Neural cell (in vitro differentiated cells): ENCODE measurements at regions not wholly inside any gene's neighbourhood (a gene's known extent, or its start where the extent isn't known, plus 50 kb on each side); places are given as distances from the start of the nearest gene placed in this dataset.

ENCODE experiments used
- H2AFZ ChIP-seq: fragments of 200-600, 300-800 bp; sonication (generic), shearing (Covaris generic); 2 replicates; pipeline ENCODE4 v1.6.0; 2014; ENCODE audit warnings: low read depth, mild to moderate bottlenecking, antibody characterized with exemption, low read length, moderate library complexity
- H3F3A ChIP-seq: fragments of 200-600 bp; shearing (Covaris generic); 2 replicates; pipeline ENCODE4 v1.6.1; 2016; ENCODE audit warnings: mild to moderate bottlenecking, moderate library complexity, mixed read lengths, antibody characterized with exemption, low read length; ENCODE audit not compliant: insufficient read depth, poor library complexity, severe bottlenecking
- H3K27ac ChIP-seq: fragments of 200-600, 300-800 bp; sonication (generic), shearing (Covaris generic); 2 replicates; pipeline ENCODE4 v1.5.1; 2014; ENCODE audit warnings: mild to moderate bottlenecking, low read length, moderate library complexity
- H3K27me3 ChIP-seq: fragments of 300-800, 200-600 bp; sonication (generic), shearing (Covaris generic); 2 replicates; pipeline ENCODE4 v1.6.0; 2014; ENCODE audit warnings: mild to moderate bottlenecking, low read depth, low read length, moderate library complexity; ENCODE audit not compliant: insufficient read depth
- H3K36me3 ChIP-seq: fragments of 300-800, 200-600 bp; sonication (generic), shearing (Covaris generic); 2 replicates; pipeline ENCODE4 v1.5.1; 2014; ENCODE audit warnings: mild to moderate bottlenecking, antibody characterized with exemption, low read length, moderate library complexity; ENCODE audit not compliant: insufficient read depth
- H3K4me2 ChIP-seq: fragments of 300-800, 200-600 bp; sonication (generic), shearing (Covaris generic); 2 replicates; pipeline ENCODE4 v1.6.0; 2014; ENCODE audit warnings: mild to moderate bottlenecking, low read length
- H3K4me3 ChIP-seq: fragments of 300-800, 200-600 bp; sonication (generic), shearing (Covaris generic); 2 replicates; pipeline ENCODE4 v1.5.1; 2014; ENCODE audit warnings: mild to moderate bottlenecking, low read length, moderate library complexity
- H3K79me2 ChIP-seq: fragments of 200-600 bp; shearing (Covaris generic); replicated peaks from 2 replicates; pipeline ENCODE4 v1.6.0; 2014; ENCODE audit warnings: mild to moderate bottlenecking, low read length, moderate library complexity; ENCODE audit not compliant: insufficient read depth
- H3K9ac ChIP-seq: fragments of 300-800, 200-600 bp; sonication (generic), shearing (Covaris generic); 2 replicates; pipeline ENCODE4 v1.6.1; 2016; ENCODE audit warnings: mild to moderate bottlenecking, low read length, mixed read lengths
- H3K9me2 ChIP-seq: fragments of 200-600 bp; shearing (Covaris generic); 2 replicates; pipeline ENCODE4 v1.6.1; 2016; ENCODE audit warnings: mild to moderate bottlenecking, low read length, mixed read lengths; ENCODE audit not compliant: insufficient read depth
- H3K9me3 ChIP-seq: fragments of 200-600, 300-800 bp; sonication (generic), shearing (Covaris generic); 2 replicates; pipeline ENCODE4 v1.6.1; 2016; ENCODE audit warnings: mild to moderate bottlenecking, mixed run types, low read length, moderate library complexity, mixed read lengths
- H4K20me1 ChIP-seq: fragments of 200-600 bp; shearing (Covaris generic); 2 replicates; pipeline ENCODE4 v1.6.1; 2016; ENCODE audit warnings: mild to moderate bottlenecking, mixed run types; ENCODE audit not compliant: insufficient read depth
- CTCF ChIP-seq: fragments of 450-650 bp; IDR thresholded peaks from 2 replicates; pipeline ENCODE4 v1.5.1; 2014; ENCODE audit warnings: antibody characterized with exemption, mild to moderate bottlenecking, moderate library complexity; ENCODE audit not compliant: poor library complexity, severe bottlenecking
- EP300 ChIP-seq: fragments of 450-650 bp; conservative IDR thresholded peaks from 2 replicates; pipeline ENCODE4 v1.6.1; 2014; ENCODE audit warnings: antibody characterized with exemption, mild to moderate bottlenecking, moderate library complexity; ENCODE audit not compliant: poor library complexity, severe bottlenecking
- EZH2 ChIP-seq: fragments of 200-600, 300-800 bp; shearing (Covaris generic), sonication (generic); IDR thresholded peaks from 2 replicates; pipeline ENCODE4 v1.6.1; 2014; ENCODE audit warnings: antibody characterized with exemption, low read length, borderline replicate concordance, mild to moderate bottlenecking; ENCODE audit not compliant: insufficient read depth, poor library complexity, severe bottlenecking
- MXI1 ChIP-seq: fragments of 450-650 bp; conservative IDR thresholded peaks from 2 replicates; pipeline ENCODE4 v1.6.1; 2014; ENCODE audit warnings: antibody characterized with exemption, mild to moderate bottlenecking; ENCODE audit not compliant: poor library complexity, severe bottlenecking
- POLR2AphosphoS5 ChIP-seq: IDR thresholded peaks from 2 replicates; pipeline ENCODE4 v1.6.1; 2012
- RAD21 ChIP-seq: fragments of 450-650 bp; conservative IDR thresholded peaks from 2 replicates; pipeline ENCODE4 v1.6.1; 2014; ENCODE audit warnings: antibody characterized with exemption, mild to moderate bottlenecking, moderate library complexity
- REST ChIP-seq: IDR thresholded peaks from 2 replicates; pipeline ENCODE4 v1.6.1; 2012; ENCODE audit warnings: borderline replicate concordance
- SMC3 ChIP-seq: fragments of 450-650 bp; conservative IDR thresholded peaks from 2 replicates; pipeline ENCODE4 v1.6.1; 2014; ENCODE audit warnings: antibody characterized with exemption, mild to moderate bottlenecking, moderate library complexity; ENCODE audit not compliant: poor library complexity
- TAF1 ChIP-seq: IDR thresholded peaks from 2 replicates; pipeline ENCODE4 v1.6.1; 2012; ENCODE audit warnings: low read depth

- Histone ChIP-seq H3K27me3 (no peaks in the 10 kb centered on the region), H2AFZ (no peak overlapping the region), H3K79me2 (no peaks in the 10 kb centered on the region), H3F3A (no peaks in the 10 kb centered on the region), H3K4me3 (no peak overlapping the region), H3K9me2 (no peaks in the 10 kb centered on the region), H3K27ac (no peak overlapping the region), H3K9me3 (no peaks in the 10 kb centered on the region), H3K36me3 (no peaks in the 10 kb centered on the region), H3K4me2 (no peak overlapping the region), H3K9ac (no peak overlapping the region), H4K20me1 (no peaks in the 10 kb centered on the region)
- no peak for TF ChIP-seq RAD21
- no peak for TF ChIP-seq TAF1
- no peak for TF ChIP-seq SMC3
- TF ChIP-seq CTCF: no peak
- TF ChIP-seq REST: no peak
- no peak for TF ChIP-seq POLR2AphosphoS5
- TF ChIP-seq EZH2: no peak
- no peak for TF ChIP-seq MXI1
- TF ChIP-seq EP300: no peak
These were observed 58.8 kb upstream of the OTOS start for GRCh38 chr2:240199133-240199870.

GRCh38 chr2:240200230-240201051 lies 60.0 kb upstream of the OTOS start:
- H3K27ac ChIP-seq: no peak overlapping the region
- H2AFZ ChIP-seq: no peak overlapping the region
- no peaks in the 10 kb centered on the region for H3K79me2 ChIP-seq
- H3K9me2 ChIP-seq: no peaks in the 10 kb centered on the region
- no peak overlapping the region for H3K4me2 ChIP-seq
- no peak overlapping the region for H3K9ac ChIP-seq
- TF ChIP-seq EP300 (no peak), SMC3 (no peak), TAF1 (no peak), EZH2 (no peak), RAD21 (no peak), REST (no peak), CTCF (no peak), POLR2AphosphoS5 (no peak), MXI1 (no peak)
- no peaks in the 10 kb centered on the region for H3K9me3 ChIP-seq
- H3F3A ChIP-seq: no peaks in the 10 kb centered on the region
- no peaks in the 10 kb centered on the region for H3K36me3 ChIP-seq
- no peaks in the 10 kb centered on the region for H4K20me1 ChIP-seq
- no peaks in the 10 kb centered on the region for H3K27me3 ChIP-seq
- no peak overlapping the region for H3K4me3 ChIP-seq
